H1 (cell line): ENCODE measurements at regions not wholly inside any gene's neighbourhood (a gene's known extent, or its start where the extent isn't known, plus 50 kb on each side); places are given as distances from the start of the nearest gene placed in this dataset.

Experiments used
- CTCF ChIA-PET: fragments of 300-600 bp; sonication (Branson Sonifier 250); formaldehyde crosslinking; loops from one replicate; lab custom pipeline; 2021; ENCODE audit not compliant: partially characterized antibody; lab: Charles Lee
- POLR2A ChIA-PET: fragments of 300-600 bp; sonication (Branson Sonifier 250); formaldehyde crosslinking; loops from one replicate; lab custom pipeline; 2021; ENCODE audit warnings: inconsistent platforms; ENCODE audit not compliant: partially characterized antibody; lab: Charles Lee
- DNase-seq, 2 experiments: peaks; one replicate each; pipeline versions ENCODE4 v3.0.0 to v3.0.0-alpha.2; 2010 to 2022; ENCODE audit warnings: low spot score in 2 of 2, low read depth in 1 of 2, mixed read lengths in 1 of 2
- FAIRE-seq: peaks from 2 replicates; lab custom pipeline; 2011; peaks lifted over from hg19 to GRCh38; lab: Jason Lieb, UNC
- H2AFZ ChIP-seq: 2 replicates; pipeline ENCODE4 v1.8.1; 2012; ENCODE audit warnings: low read length, inconsistent platforms
- H2AK5ac ChIP-seq: 2 replicates; pipeline ENCODE4 v1.6.1; 2013; ENCODE audit warnings: low read depth, low read length
- H2BK120ac ChIP-seq: replicated peaks from 2 replicates; pipeline ENCODE3; 2013; ENCODE audit warnings: low read depth, low read length, inconsistent platforms
- H2BK12ac ChIP-seq: 2 replicates; pipeline ENCODE4 v1.6.1; 2013; ENCODE audit warnings: low read depth, low read length
- H2BK15ac ChIP-seq: 2 replicates; pipeline ENCODE4 v1.6.1; 2013; ENCODE audit warnings: low read length
- H2BK20ac ChIP-seq: 2 replicates; pipeline ENCODE4 v1.6.1; 2013; ENCODE audit warnings: low read length
- H2BK5ac ChIP-seq: 2 replicates; pipeline ENCODE4 v1.6.1; 2013; ENCODE audit warnings: low read depth, low read length
- H3K14ac ChIP-seq: 2 replicates; pipeline ENCODE4 v1.6.1; 2013; ENCODE audit warnings: inconsistent platforms; ENCODE audit not compliant: insufficient read length
- H3K18ac ChIP-seq: 2 replicates; pipeline ENCODE4 v1.6.1; 2013; ENCODE audit warnings: low read length; ENCODE audit errors: extremely low read depth
- H3K23ac ChIP-seq: 2 replicates; pipeline ENCODE4 v1.6.1; 2013; ENCODE audit warnings: inconsistent platforms; ENCODE audit not compliant: insufficient read length
- H3K23me2 ChIP-seq: 2 replicates; pipeline ENCODE4 v1.6.1; 2013; ENCODE audit warnings: low read depth, low read length
- H3K27ac ChIP-seq: 2 replicates; pipeline ENCODE4 v1.6.1; 2011; ENCODE audit warnings: low read depth, low read length, inconsistent platforms
- H3K27me3 ChIP-seq, 4 experiments: replicated peaks in 1 of 4; 1 replicate in 1 of 4; 2 replicates in 3 of 4; pipeline versions ENCODE4 v1.6.1 to v1.8.1; 2011 to 2013; ENCODE audit warnings: low read length in 3 of 4, mild to moderate bottlenecking in 3 of 4, inconsistent platforms in 2 of 4, mixed read lengths in 2 of 4, moderate library complexity in 1 of 4; ENCODE audit not compliant: control insufficient read depth in 3 of 4, insufficient read depth in 3 of 4; ENCODE audit errors: extremely low read depth in 1 of 4
- H3K36me3 ChIP-seq, 4 experiments: 2 replicates each; pipeline versions ENCODE4 v1.6.1 to v1.8.1; 2011 to 2013; ENCODE audit warnings: mild to moderate bottlenecking in 4 of 4, low read length in 3 of 4, moderate library complexity in 2 of 4, control low read depth in 1 of 4, inconsistent platforms in 1 of 4; ENCODE audit not compliant: insufficient read depth in 4 of 4, control insufficient read depth in 2 of 4
- H3K4ac ChIP-seq: replicated peaks from 2 replicates; pipeline ENCODE3; 2013; ENCODE audit warnings: low read length, low read depth, mixed read lengths, inconsistent platforms; ENCODE audit not compliant: insufficient read length
- H3K4me1 ChIP-seq, 4 experiments: replicated peaks in 1 of 4; 1 replicate in 1 of 4; 2 replicates in 3 of 4; pipeline versions ENCODE4 v1.6.1 to v1.8.1; 2011 to 2013; ENCODE audit warnings: low read length in 3 of 4, inconsistent platforms in 2 of 4, mixed read lengths in 1 of 4; ENCODE audit not compliant: insufficient read depth in 4 of 4, control insufficient read depth in 3 of 4
- H3K4me2 ChIP-seq, 2 experiments: 2 replicates each; pipeline versions ENCODE4 v1.6.1 to v1.8.1; 2011 to 2013; ENCODE audit warnings: low read depth in 2 of 2, low read length in 2 of 2, control low read depth in 1 of 2, inconsistent platforms in 1 of 2, mild to moderate bottlenecking in 1 of 2; ENCODE audit not compliant: insufficient read depth in 1 of 2
- H3K4me3 ChIP-seq, 4 experiments: fragments of 200-600, 300-600 bp in 1 of 4; sonication (generic), shearing (Covaris generic), sonication (Bioruptor Twin) in 1 of 4; 2 replicates each; pipeline versions ENCODE4 v1.5.1 to v1.8.1; 2011 to 2016; ENCODE audit warnings: low read length in 4 of 4, low read depth in 3 of 4, control low read depth in 2 of 4, inconsistent platforms in 2 of 4, mild to moderate bottlenecking in 2 of 4, mixed read lengths in 1 of 4, moderate library complexity in 1 of 4; ENCODE audit not compliant: insufficient read depth in 2 of 4; ENCODE audit errors: extremely low read depth in 1 of 4
- H3K56ac ChIP-seq: replicated peaks from 2 replicates; pipeline ENCODE3; 2013; ENCODE audit warnings: low read depth, mild to moderate bottlenecking, mixed read lengths, low read length, inconsistent platforms; ENCODE audit not compliant: insufficient read length
- H3K79me1 ChIP-seq: 2 replicates; pipeline ENCODE4 v1.6.1; 2013; ENCODE audit warnings: low read depth, low read length, control low read depth
- H3K79me2 ChIP-seq, 2 experiments: 2 replicates each; pipeline versions ENCODE4 v1.6.1 to v1.8.1; 2012 to 2013; ENCODE audit warnings: low read length in 2 of 2, mild to moderate bottlenecking in 2 of 2, inconsistent platforms in 1 of 2; ENCODE audit not compliant: insufficient read depth in 2 of 2, control insufficient read depth in 1 of 2
- H3K9ac ChIP-seq, 4 experiments: replicated peaks in 1 of 4; 1 replicate in 1 of 4; 2 replicates in 3 of 4; pipeline versions ENCODE4 v1.6.1 to v1.8.1; 2011 to 2013; ENCODE audit warnings: low read depth in 3 of 4, low read length in 3 of 4, control low read depth in 2 of 4, mild to moderate bottlenecking in 2 of 4, moderate library complexity in 2 of 4, inconsistent platforms in 1 of 4; ENCODE audit errors: extremely low read depth in 1 of 4
- H3K9me3 ChIP-seq, 2 experiments: 2 replicates each; pipeline versions ENCODE4 v1.6.1 to v1.8.1; 2012 to 2013; ENCODE audit warnings: mild to moderate bottlenecking in 2 of 2, moderate library complexity in 2 of 2, control low read depth in 1 of 2, inconsistent platforms in 1 of 2, low read depth in 1 of 2, low read length in 1 of 2, mixed read lengths in 1 of 2; ENCODE audit not compliant: insufficient read depth in 2 of 2
- H4K20me1 ChIP-seq, 2 experiments: replicated peaks in 1 of 2; 2 replicates each; pipeline versions ENCODE3 to v1.8.1; 2011 to 2013; ENCODE audit warnings: inconsistent platforms in 2 of 2, low read length in 2 of 2, mild to moderate bottlenecking in 1 of 2; ENCODE audit not compliant: insufficient read depth in 2 of 2, control insufficient read depth in 1 of 2
- H4K5ac ChIP-seq: 2 replicates; pipeline ENCODE4 v1.6.1; 2013; ENCODE audit warnings: low read length, low read depth, mixed read lengths, inconsistent platforms; ENCODE audit not compliant: insufficient read length
- H4K8ac ChIP-seq: 2 replicates; pipeline ENCODE4 v1.8.0; 2013; ENCODE audit warnings: mild to moderate bottlenecking, moderate library complexity, low read length, inconsistent platforms; ENCODE audit not compliant: insufficient read depth; ENCODE audit errors: extremely low read depth
- H4K91ac ChIP-seq: replicated peaks from 2 replicates; pipeline ENCODE3; 2013; ENCODE audit warnings: low read length, mixed read lengths, inconsistent platforms; ENCODE audit not compliant: insufficient read length
- NANOG ChIP-seq: IDR thresholded peaks from 2 replicates; pipeline ENCODE4 v1.6.1; 2011; ENCODE audit warnings: low read length, low read depth, mild to moderate bottlenecking, inconsistent platforms; ENCODE audit not compliant: insufficient read depth, poor library complexity, severe bottlenecking
- SIRT6 ChIP-seq: IDR thresholded peaks from one replicate; pipeline ENCODE4 v1.7.1; 2012; ENCODE audit warnings: low read length, inconsistent platforms
- WGBS, 2 experiments: shearing (Covaris generic) in 1 of 2; methylation state at CpG; one replicate each; pipeline versions ENCODE4 v1.1.6 to v1.1.7; 2013 to 2015; ENCODE audit warnings: low lambda C conversion rate in 2 of 2, mixed read lengths in 2 of 2, inconsistent platforms in 1 of 2, low coverage in 1 of 2, missing lambda C conversion rate in 1 of 2; ENCODE audit not compliant: insufficient replicate concordance in 2 of 2, insufficient coverage in 1 of 2, insufficient read length in 1 of 2; ENCODE audit errors: extremely low coverage in 1 of 2, missing lambda C conversion rate in 1 of 2; 5-methylcytosine and 5-hydroxymethylcytosine counted together

DNA sequence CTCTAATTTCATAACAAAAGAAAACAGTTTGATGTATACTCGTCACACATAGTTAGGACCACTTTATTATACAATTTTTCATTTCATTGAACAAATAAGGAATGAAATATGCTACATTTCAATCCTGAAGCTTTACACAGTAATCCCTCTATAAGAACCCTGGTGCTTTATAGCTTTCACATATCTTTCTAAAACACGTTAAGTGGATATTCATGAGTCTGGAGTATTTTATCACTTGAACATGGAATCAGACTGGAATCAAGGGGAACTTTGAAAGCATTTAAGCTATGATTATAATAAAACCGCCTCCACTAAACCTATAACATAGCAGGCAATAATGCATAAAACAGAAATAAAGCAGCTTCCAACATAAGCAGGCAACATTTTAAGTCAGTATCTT, 476.6 kb downstream of the COL11A1 start:
- Histone ChIP-seq H3K9ac (no peak overlapping the region), H4K8ac (no peak overlapping the region), H3K4me1 (no peaks in the 10 kb centered on the region), H2AK5ac (no peak overlapping the region), H3K27me3 (no peaks in the 10 kb centered on the region), H3K79me1 (no peaks in the 10 kb centered on the region), H3K4me3 (no peak overlapping the region), H3K9me3 (no peaks in the 10 kb centered on the region), H2BK12ac (no peak overlapping the region), H3K36me3 (no peaks in the 10 kb centered on the region), H4K5ac (no peak overlapping the region), H3K14ac (no peak overlapping the region), H2BK120ac (no peak overlapping the region), H3K4me2 (no peak overlapping the region), H3K27ac (no peak overlapping the region), H3K56ac (no peak overlapping the region), H3K4ac (no peak overlapping the region), H3K23me2 (no peaks in the 10 kb centered on the region), H3K18ac (no peak overlapping the region), H2BK20ac (no peak overlapping the region), H4K20me1 (no peaks in the 10 kb centered on the region), H2AFZ (no peak overlapping the region), H3K79me2 (no peaks in the 10 kb centered on the region), H2BK15ac (no peak overlapping the region), H4K91ac (no peak overlapping the region), H2BK5ac (no peak overlapping the region), H3K23ac (no peak overlapping the region)
- POLR2A ChIA-PET, result no interaction called here
- no peak for DNase-seq
- WGBS, 2 experiments, result 87% methylated on average over 3 of the region's 3 CpGs; no CpG with 5 or more reads in 1 of the 2 experiments
- TF ChIP-seq SIRT6 (no peak), NANOG (no peak)
- CTCF ChIA-PET, result no interaction called here
- no peak for FAIRE-seq
